ENCODE measurements at regions not wholly inside any gene's neighbourhood (a gene's known extent, or its start where the extent isn't known, plus 50 kb on each side); places are given as distances from the start of the nearest gene placed in this dataset.
A peak's percentile ranks its signal among the peaks of the same experiment; 100 is the strongest.

GRCh38 chr9:115327436-115328122 lies 209.6 kb upstream of the TNC start:
- TF ChIP-seq CTCF (IDR thresholded peaks at IDR 0.05) (no peak), POLR2AphosphoS5 (IDR thresholded peaks at IDR 0.05) (peak; percentile 41), POLR2A (IDR thresholded peaks at IDR 0.05) (no peak)
- Histone ChIP-seq H3K36me3 (no peaks in the 10 kb centered on the region), H3K27me3 (replicated peaks; ENCODE audit: insufficient read depth) (no peaks in the 10 kb centered on the region), H3K4me1 (replicated peaks) (no peaks in the 10 kb centered on the region), H3K27ac (no peak overlapping the region), H3K4me3 (no peak overlapping the region), H3K9me3 (no peaks in the 10 kb centered on the region)
- DNase-seq (ENCODE audit: low spot score), result peak; percentile 23
- intact Hi-C loops (cut with DNase I), result no loop called here
- WGBS, result 18% methylated on average over 2 of the region's 2 CpGs

- H3K9me3 ChIP-seq, result no peaks in the 10 kb centered on the region
- H3K4me3 ChIP-seq, result no peak overlapping the region
- no peaks in the 10 kb centered on the region for H3K36me3 ChIP-seq
- H3K27me3 ChIP-seq (replicated peaks; ENCODE audit: insufficient read depth), result no peaks in the 10 kb centered on the region
- H3K4me1 ChIP-seq (replicated peaks), result no peaks in the 10 kb centered on the region
- TF ChIP-seq POLR2AphosphoS5 (IDR thresholded peaks at IDR 0.05), result no peak
- no peak for TF ChIP-seq POLR2A (IDR thresholded peaks at IDR 0.05)
- no peak for TF ChIP-seq CTCF (IDR thresholded peaks at IDR 0.05)
- H3K27ac ChIP-seq, result no peak overlapping the region
- peak; percentile 19 for DNase-seq (ENCODE audit: low spot score)
- 29% methylated on average over 2 of the region's 2 CpGs for WGBS
- intact Hi-C loops (cut with DNase I), result no loop called here
These were observed 210.3 kb upstream of the TNC start for GRCh38 chr9:115328228-115328627.

DNA sequence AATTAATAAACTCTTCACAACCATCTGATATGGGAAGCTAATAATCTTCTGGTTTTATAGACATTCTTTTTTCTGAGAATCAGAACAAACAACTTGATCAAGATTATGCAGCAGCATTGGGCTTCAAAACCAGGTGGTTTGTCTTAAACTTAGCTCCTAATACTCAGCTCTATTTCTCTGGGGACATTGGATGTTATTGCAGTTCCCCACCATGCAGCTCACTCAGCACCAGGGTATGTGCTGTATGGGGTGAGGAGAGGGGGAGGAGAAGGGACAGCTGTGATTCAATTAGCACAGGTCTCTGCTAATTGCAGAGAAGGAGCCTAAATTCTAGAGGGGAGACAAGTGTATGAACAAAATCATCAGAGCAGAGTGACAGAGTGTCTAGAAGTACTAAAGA lies 210.7 kb upstream of the TNC start:
- DNase-seq (ENCODE audit: low spot score), result no peak
- intact Hi-C loops (cut with DNase I), result no loop called here
- TF ChIP-seq POLR2AphosphoS5 (IDR thresholded peaks at IDR 0.05), result no peak
- TF ChIP-seq POLR2A (IDR thresholded peaks at IDR 0.05), result no peak
- Histone ChIP-seq H3K27ac (no peak overlapping the region), H3K27me3 (replicated peaks; ENCODE audit: insufficient read depth) (no peaks in the 10 kb centered on the region), H3K4me1 (replicated peaks) (no peaks in the 10 kb centered on the region), H3K36me3 (no peaks in the 10 kb centered on the region), H3K4me3 (no peak overlapping the region), H3K9me3 (no peaks in the 10 kb centered on the region)

DNA sequence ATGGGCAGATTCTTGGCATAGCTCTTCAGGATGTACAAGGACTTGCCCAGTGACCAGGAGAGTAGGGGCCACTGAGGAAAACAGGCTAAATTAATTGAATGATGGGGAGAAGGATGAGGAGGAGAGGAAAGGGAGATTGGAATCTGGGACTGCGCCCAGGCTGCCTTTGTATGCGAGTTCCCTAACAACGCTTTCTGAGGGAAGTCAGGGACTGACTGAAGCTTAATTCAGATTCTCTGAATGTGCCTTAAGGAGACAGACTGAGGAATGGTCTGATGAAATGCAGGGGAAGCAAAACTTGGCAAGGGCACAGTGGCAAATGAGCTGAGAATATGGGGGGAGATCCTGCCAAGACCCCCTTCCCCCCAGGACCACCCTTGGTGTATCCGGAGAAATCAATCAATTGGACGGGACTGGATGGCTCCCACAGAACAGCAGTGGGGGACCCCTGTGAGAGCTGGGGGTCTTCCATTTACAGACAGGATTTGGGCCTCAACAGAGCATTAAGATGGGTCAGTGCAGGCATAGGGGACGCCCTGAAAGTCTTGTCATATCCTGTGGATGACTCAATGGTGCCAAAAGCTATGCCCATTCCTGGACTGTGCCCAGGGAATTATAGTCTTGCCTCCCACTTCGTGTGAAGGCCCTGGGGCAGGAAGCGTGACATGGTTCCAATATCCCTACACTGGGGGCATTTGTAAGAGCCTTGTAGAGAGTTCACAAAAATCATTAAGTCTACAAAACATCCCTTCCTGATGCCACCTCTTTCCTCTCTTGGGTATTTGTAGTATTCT lies 215.5 kb upstream of the TNC start:
- no peak overlapping the region for H3K4me3 ChIP-seq
- no peaks in the 10 kb centered on the region for H3K36me3 ChIP-seq
- DNase-seq (ENCODE audit: low spot score), result no peak
- no peaks in the 10 kb centered on the region for H3K9me3 ChIP-seq
- TF ChIP-seq POLR2A (IDR thresholded peaks at IDR 0.05), result no peak
- TF ChIP-seq POLR2AphosphoS5 (IDR thresholded peaks at IDR 0.05), result no peak
- no peak for TF ChIP-seq CTCF (IDR thresholded peaks at IDR 0.05)
- intact Hi-C loops (cut with DNase I), result no loop called here
- H3K27me3 ChIP-seq (replicated peaks; ENCODE audit: insufficient read depth), result no peaks in the 10 kb centered on the region
- H3K27ac ChIP-seq, result no peak overlapping the region
- H3K4me1 ChIP-seq (replicated peaks), result no peaks in the 10 kb centered on the region
- 86% methylated on average over 8 of the region's 8 CpGs for WGBS

DNA sequence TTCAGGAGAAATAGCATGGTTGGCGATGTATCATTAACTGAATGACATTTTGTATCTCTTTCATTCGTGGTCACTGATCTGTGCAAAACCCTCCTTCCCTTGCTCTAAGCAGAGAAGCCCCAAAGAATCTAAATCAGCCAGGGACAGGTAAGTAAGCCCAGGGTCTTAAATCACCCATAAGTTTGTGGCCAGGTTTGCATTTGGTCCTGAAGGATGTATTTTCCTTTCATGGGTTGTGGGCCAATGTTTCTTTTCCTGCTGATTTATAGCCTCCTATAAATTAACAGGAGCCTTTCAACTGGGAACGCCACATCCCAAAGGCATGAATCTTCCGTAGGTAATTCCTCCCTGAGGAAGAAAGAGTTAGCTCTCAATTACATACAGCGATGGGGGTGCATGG lies 217.5 kb upstream of the TNC start:
- WGBS, result 55% methylated on average over 5 of the region's 5 CpGs
- no peaks in the 10 kb centered on the region for H3K4me1 ChIP-seq (replicated peaks)
- no peaks in the 10 kb centered on the region for H3K36me3 ChIP-seq
- H3K27ac ChIP-seq, result no peak overlapping the region
- intact Hi-C loops (cut with DNase I), result no loop called here
- TF ChIP-seq POLR2AphosphoS5 (IDR thresholded peaks at IDR 0.05), result no peak
- TF ChIP-seq CTCF (IDR thresholded peaks at IDR 0.05), result no peak
- no peak for TF ChIP-seq POLR2A (IDR thresholded peaks at IDR 0.05)
- no peaks in the 10 kb centered on the region for H3K9me3 ChIP-seq
- no peaks in the 10 kb centered on the region for H3K27me3 ChIP-seq (replicated peaks; ENCODE audit: insufficient read depth)
- H3K4me3 ChIP-seq, result no peak overlapping the region
- DNase-seq (ENCODE audit: low spot score), result no peak

All from prostate gland (tissue), 2 donors.